ENCODE measurements at regions not wholly inside any gene's neighbourhood (a gene's known extent, or its start where the extent isn't known, plus 50 kb on each side); places are given as distances from the start of the nearest gene placed in this dataset.

DNA sequence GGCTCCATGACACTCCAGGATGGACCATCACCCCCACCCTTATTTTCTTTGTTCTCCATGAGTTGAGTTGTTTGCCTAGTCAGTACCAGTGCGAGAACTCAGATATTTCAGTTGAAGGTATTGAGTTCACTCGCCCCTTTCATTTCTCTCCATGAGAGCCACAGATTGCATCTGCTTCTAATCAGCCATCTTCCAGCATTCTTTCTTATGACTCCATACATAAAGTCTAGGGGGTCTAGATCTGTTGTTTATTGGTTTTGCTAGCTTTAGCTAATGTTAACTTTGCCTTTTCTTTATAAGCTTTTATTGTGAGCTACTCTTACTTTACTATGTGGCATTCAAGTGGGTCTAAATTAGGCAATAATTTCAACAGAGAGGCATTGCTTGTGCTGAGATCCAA is 71.6 kb upstream of the PDC start:
- Histone ChIP-seq H3K4me3 (ENCODE audit: low read depth, low read length) (no peak overlapping the region), H3K36me3 (ENCODE audit: control insufficient read depth in 2 of 2, insufficient read depth in 1 of 2, low read length in 2 of 2) (no peaks in the 10 kb centered on the region), H3K4me1 (ENCODE audit: control insufficient read depth, insufficient read depth, low read length) (no peaks in the 10 kb centered on the region), H3K27ac (ENCODE audit: extremely low read depth, low read depth, low read length) (no peak overlapping the region), H3K9me3 (ENCODE audit: control insufficient read depth, insufficient read depth, low read depth, low read length) (no peaks in the 10 kb centered on the region)
- TF ChIP-seq ZNF114 (tag by site-specific recombination; IDR thresholded peaks at IDR 0.05): no peak
- TF ChIP-seq ZNF24 (tag by site-specific recombination; IDR thresholded peaks at IDR 0.05): no peak
- TF ChIP-seq ZNF404 (tag by site-specific recombination; IDR thresholded peaks at IDR 0.05): no peak
- TF ChIP-seq, protein P1, sequence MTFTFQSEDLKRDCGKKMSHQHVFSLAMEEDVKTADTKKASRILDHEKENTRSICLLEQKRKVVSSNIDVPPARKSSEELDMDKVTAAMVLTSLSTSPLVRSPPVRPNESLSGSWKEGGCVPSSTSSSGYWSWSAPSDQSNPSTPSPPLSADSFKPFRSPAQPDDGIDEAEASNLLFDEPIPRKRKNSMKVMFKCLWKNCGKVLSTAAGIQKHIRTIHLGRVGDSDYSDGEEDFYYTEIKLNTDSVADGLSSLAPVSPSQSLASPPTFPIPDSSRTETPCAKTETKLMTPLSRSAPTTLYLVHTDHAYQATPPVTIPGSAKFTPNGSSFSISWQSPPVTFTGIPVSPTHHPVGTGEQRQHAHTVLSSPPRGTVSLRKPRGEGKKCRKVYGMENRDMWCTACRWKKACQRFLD (tag by site-specific recombination; IDR thresholded peaks at IDR 0.05): no peak
- no peak for TF ChIP-seq ZNF510 (tag by site-specific recombination; IDR thresholded peaks at IDR 0.05; ENCODE audit: insufficient replicate concordance)
- TF ChIP-seq, protein P2, sequence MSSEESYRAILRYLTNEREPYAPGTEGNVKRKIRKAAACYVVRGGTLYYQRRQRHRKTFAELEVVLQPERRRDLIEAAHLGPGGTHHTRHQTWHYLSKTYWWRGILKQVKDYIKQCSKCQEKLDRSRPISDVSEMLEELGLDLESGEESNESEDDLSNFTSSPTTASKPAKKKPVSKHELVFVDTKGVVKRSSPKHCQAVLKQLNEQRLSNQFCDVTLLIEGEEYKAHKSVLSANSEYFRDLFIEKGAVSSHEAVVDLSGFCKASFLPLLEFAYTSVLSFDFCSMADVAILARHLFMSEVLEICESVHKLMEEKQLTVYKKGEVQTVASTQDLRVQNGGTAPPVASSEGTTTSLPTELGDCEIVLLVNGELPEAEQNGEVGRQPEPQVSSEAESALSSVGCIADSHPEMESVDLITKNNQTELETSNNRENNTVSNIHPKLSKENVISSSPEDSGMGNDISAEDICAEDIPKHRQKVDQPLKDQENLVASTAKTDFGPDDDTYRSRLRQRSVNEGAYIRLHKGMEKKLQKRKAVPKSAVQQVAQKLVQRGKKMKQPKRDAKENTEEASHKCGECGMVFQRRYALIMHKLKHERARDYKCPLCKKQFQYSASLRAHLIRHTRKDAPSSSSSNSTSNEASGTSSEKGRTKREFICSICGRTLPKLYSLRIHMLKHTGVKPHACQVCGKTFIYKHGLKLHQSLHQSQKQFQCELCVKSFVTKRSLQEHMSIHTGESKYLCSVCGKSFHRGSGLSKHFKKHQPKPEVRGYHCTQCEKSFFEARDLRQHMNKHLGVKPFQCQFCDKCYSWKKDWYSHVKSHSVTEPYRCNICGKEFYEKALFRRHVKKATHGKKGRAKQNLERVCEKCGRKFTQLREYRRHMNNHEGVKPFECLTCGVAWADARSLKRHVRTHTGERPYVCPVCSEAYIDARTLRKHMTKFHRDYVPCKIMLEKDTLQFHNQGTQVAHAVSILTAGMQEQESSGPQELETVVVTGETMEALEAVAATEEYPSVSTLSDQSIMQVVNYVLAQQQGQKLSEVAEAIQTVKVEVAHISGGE (tag by site-specific recombination; conservative IDR thresholded peaks at IDR 0.05; ENCODE audit: low read depth): no peak
- no peak for TF ChIP-seq ZNF560 (tag by site-specific recombination; IDR thresholded peaks at IDR 0.05; ENCODE audit: borderline replicate concordance)
- no peak for TF ChIP-seq ZNF248 (tag by site-specific recombination; IDR thresholded peaks at IDR 0.05)
- TF ChIP-seq GLIS1 (tag by site-specific recombination; IDR thresholded peaks at IDR 0.05): no peak
- TF ChIP-seq ZNF785 (tag by site-specific recombination; IDR thresholded peaks at IDR 0.05): no peak
- no peak for TF ChIP-seq ZNF610 (tag by site-specific recombination; IDR thresholded peaks at IDR 0.05; ENCODE audit: borderline replicate concordance)
- TF ChIP-seq, protein P3, sequence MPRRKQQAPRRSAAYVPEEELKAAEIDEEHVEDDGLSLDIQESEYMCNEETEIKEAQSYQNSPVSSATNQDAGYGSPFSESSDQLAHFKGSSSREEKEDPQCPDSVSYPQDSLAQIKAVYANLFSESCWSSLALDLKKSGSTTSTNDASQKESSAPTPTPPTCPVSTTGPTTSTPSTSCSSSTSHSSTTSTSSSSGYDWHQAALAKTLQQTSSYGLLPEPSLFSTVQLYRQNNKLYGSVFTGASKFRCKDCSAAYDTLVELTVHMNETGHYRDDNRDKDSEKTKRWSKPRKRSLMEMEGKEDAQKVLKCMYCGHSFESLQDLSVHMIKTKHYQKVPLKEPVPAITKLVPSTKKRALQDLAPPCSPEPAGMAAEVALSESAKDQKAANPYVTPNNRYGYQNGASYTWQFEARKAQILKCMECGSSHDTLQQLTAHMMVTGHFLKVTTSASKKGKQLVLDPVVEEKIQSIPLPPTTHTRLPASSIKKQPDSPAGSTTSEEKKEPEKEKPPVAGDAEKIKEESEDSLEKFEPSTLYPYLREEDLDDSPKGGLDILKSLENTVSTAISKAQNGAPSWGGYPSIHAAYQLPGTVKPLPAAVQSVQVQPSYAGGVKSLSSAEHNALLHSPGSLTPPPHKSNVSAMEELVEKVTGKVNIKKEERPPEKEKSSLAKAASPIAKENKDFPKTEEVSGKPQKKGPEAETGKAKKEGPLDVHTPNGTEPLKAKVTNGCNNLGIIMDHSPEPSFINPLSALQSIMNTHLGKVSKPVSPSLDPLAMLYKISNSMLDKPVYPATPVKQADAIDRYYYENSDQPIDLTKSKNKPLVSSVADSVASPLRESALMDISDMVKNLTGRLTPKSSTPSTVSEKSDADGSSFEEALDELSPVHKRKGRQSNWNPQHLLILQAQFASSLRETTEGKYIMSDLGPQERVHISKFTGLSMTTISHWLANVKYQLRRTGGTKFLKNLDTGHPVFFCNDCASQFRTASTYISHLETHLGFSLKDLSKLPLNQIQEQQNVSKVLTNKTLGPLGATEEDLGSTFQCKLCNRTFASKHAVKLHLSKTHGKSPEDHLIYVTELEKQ (tag by site-specific recombination; IDR thresholded peaks at IDR 0.05; ENCODE audit: borderline replicate concordance): no peak
- TF ChIP-seq ZSCAN23 (tag by site-specific recombination; IDR thresholded peaks at IDR 0.05): no peak
- no peak for TF ChIP-seq ZNF132 (tag by site-specific recombination; IDR thresholded peaks at IDR 0.05; ENCODE audit: borderline replicate concordance)
- TF ChIP-seq ZNF571 (tag by site-specific recombination; IDR thresholded peaks at IDR 0.05): no peak
- CTCF ChIA-PET: no interaction called here
- POLR2A ChIA-PET: no interaction called here

DNA sequence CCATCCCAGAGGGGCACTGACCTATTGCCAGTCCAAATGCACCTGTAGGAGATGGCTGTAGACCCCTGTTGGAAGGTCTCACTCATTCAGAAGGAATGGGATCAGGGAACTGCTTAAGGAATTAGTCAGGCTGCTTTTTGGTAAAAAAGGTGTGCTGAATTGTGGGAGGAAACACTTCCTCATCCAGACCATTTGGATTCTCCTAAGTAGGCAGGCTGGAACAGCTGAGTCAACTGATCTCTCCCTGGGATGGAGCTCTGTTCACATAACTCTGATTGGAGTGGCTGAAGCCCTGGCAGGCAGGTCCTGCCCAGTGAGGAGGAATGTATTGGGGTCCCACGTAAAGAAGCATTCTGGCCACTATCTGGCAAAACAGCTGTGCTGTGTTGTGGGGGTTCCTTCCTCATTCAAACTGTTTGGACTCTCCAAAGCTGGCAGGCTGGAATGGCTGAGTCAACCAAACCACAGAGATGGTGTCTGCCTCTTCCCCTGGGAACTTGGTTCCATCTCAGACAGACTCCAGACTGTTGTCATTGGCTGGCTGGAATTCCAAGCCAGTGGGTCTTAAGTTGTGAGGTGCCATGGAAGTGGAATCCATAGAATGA is 70.7 kb upstream of the PDC start:
- POLR2A ChIA-PET: no interaction called here
- TF ChIP-seq IKZF3 (tag by site-specific recombination; IDR thresholded peaks at IDR 0.05): no peak
- TF ChIP-seq, protein P1 (tag by site-specific recombination; IDR thresholded peaks at IDR 0.05): no peak

More for the DNA sequence above, 70.7 kb upstream of the PDC start:
- CTCF ChIA-PET: interaction anchor here (0.7 kb wide), 1 partner anchor 48 kb away, joined by 3 read pairs; no protein-coding TSS in a partner anchor
- Histone ChIP-seq H3K4me3 (ENCODE audit: low read depth, low read length) (no peak overlapping the region), H3K4me1 (ENCODE audit: control insufficient read depth, insufficient read depth, low read length) (no peaks in the 10 kb centered on the region), H3K9me3 (ENCODE audit: control insufficient read depth, insufficient read depth, low read depth, low read length) (no peaks in the 10 kb centered on the region), H3K36me3 (ENCODE audit: control insufficient read depth in 2 of 2, insufficient read depth in 1 of 2, low read length in 2 of 2) (no peaks in the 10 kb centered on the region), H3K27ac (ENCODE audit: extremely low read depth, low read depth, low read length) (no peak overlapping the region)

All from HEK293 (cell line).